HEK293 (cell line): ENCODE measurements at regions not wholly inside any gene's neighbourhood (a gene's known extent, or its start where the extent isn't known, plus 50 kb on each side); places are given as distances from the start of the nearest gene placed in this dataset.

ENCODE experiments used
- CTCF ChIA-PET: fragments of 350-600 bp; formaldehyde crosslinking; extraction: SDS; loops from one replicate; lab custom pipeline; 2021; ENCODE audit warnings: antibody characterized with exemption; lab: Yijun Ruan, JAX
- POLR2A ChIA-PET: fragments of 300-600 bp; formaldehyde crosslinking; extraction: SDS; loops from one replicate; lab custom pipeline; 2020; ENCODE audit warnings: antibody characterized with exemption, inconsistent platforms; lab: Yijun Ruan, JAX
- H3K27ac ChIP-seq: fragments of 200-500 bp; sonication (Bioruptor generic); 2 replicates; pipeline ENCODE4 v1.5.1; 2014; ENCODE audit warnings: low read depth, low read length, control low read depth, inconsistent platforms; ENCODE audit errors: extremely low read depth
- H3K36me3 ChIP-seq, 2 experiments: fragments of 200-500 bp in 1 of 2; sonication (Bioruptor generic) in 1 of 2; 1 replicate in 1 of 2; 2 replicates in 1 of 2; pipeline ENCODE4 v1.5.1; 2014 to 2017; ENCODE audit warnings: inconsistent platforms in 2 of 2, low read length in 2 of 2; ENCODE audit not compliant: control insufficient read depth in 2 of 2, insufficient read depth in 1 of 2
- H3K4me1 ChIP-seq: fragments of 200-500 bp; sonication (Bioruptor generic); 2 replicates; pipeline ENCODE4 v1.5.1; 2014; ENCODE audit warnings: mild to moderate bottlenecking, low read length, inconsistent platforms; ENCODE audit not compliant: control insufficient read depth, insufficient read depth
- H3K4me3 ChIP-seq: 2 replicates; pipeline ENCODE4 v1.5.1; 2011; ENCODE audit warnings: low read depth, mild to moderate bottlenecking, control low read depth, low read length, moderate library complexity
- H3K9me3 ChIP-seq: fragments of 200-500 bp; sonication (Bioruptor generic); 2 replicates; pipeline ENCODE4 v1.5.1; 2014; ENCODE audit warnings: low read depth, low read length, inconsistent platforms; ENCODE audit not compliant: control insufficient read depth, insufficient read depth
- BCL6B ChIP-seq: fragments of 450-650 bp; formaldehyde crosslinking; IDR thresholded peaks from 2 replicates; pipeline ENCODE4 v1.5.1; 2017; ENCODE audit warnings: missing biosample characterization, missing genetic modification characterization
- MZF1 ChIP-seq: fragments of 450-650 bp; formaldehyde crosslinking; IDR thresholded peaks from 2 replicates; pipeline ENCODE4 v1.5.1; 2017; ENCODE audit warnings: missing biosample characterization, missing genetic modification characterization, borderline replicate concordance
- PRDM10 ChIP-seq: fragments of 450-650 bp; formaldehyde crosslinking; IDR thresholded peaks from 2 replicates; pipeline ENCODE4 v1.5.1; 2016; ENCODE audit warnings: missing biosample characterization, missing genetic modification characterization
- REST ChIP-seq: fragments of 450-650 bp; formaldehyde crosslinking; IDR thresholded peaks from 2 replicates; pipeline ENCODE4 v1.5.1; 2016; ENCODE audit warnings: missing biosample characterization, missing genetic modification characterization
- ZNF140 ChIP-seq: fragments of 450-650 bp; formaldehyde crosslinking; IDR thresholded peaks from 2 replicates; pipeline ENCODE4 v1.5.1; 2016; ENCODE audit warnings: missing biosample characterization, missing genetic modification characterization
- ZNF184 ChIP-seq: fragments of 450-650 bp; IDR thresholded peaks from 2 replicates; pipeline ENCODE4 v1.5.1; 2018; ENCODE audit warnings: missing biosample characterization, mild to moderate bottlenecking, missing genetic modification characterization
- ZNF221 ChIP-seq: fragments of 450-650 bp; formaldehyde crosslinking; IDR thresholded peaks from 2 replicates; pipeline ENCODE4 v1.5.1; 2017; ENCODE audit warnings: missing biosample characterization, missing genetic modification characterization, borderline replicate concordance
- ZNF280C ChIP-seq: fragments of 450-650 bp; formaldehyde crosslinking; IDR thresholded peaks from 2 replicates; pipeline ENCODE4 v1.5.1; 2016; ENCODE audit warnings: missing biosample characterization, missing genetic modification characterization
- ZNF513 ChIP-seq: fragments of 450-650 bp; IDR thresholded peaks from 2 replicates; pipeline ENCODE4 v1.5.1; 2018; ENCODE audit warnings: missing biosample characterization, missing genetic modification characterization
- ZNF521 ChIP-seq: fragments of 450-650 bp; formaldehyde crosslinking; IDR thresholded peaks from 2 replicates; pipeline ENCODE4 v1.5.1; 2017; ENCODE audit warnings: missing biosample characterization, mild to moderate bottlenecking, missing genetic modification characterization
- ZNF549 ChIP-seq: fragments of 450-650 bp; IDR thresholded peaks from 2 replicates; pipeline ENCODE4 v1.5.1; 2018; ENCODE audit warnings: missing biosample characterization, missing genetic modification characterization, mild to moderate bottlenecking, inconsistent platforms, moderate library complexity
- ZNF585B ChIP-seq: fragments of 450-650 bp; formaldehyde crosslinking; IDR thresholded peaks from 2 replicates; pipeline ENCODE4 v1.5.1; 2016; ENCODE audit warnings: missing biosample characterization, missing genetic modification characterization
- ZNF621 ChIP-seq: fragments of 450-650 bp; formaldehyde crosslinking; IDR thresholded peaks from 2 replicates; pipeline ENCODE4 v1.5.1; 2017; ENCODE audit warnings: missing biosample characterization, missing genetic modification characterization
- ZSCAN16 ChIP-seq: fragments of 450-650 bp; formaldehyde crosslinking; IDR thresholded peaks from 2 replicates; pipeline ENCODE4 v1.5.1; 2016; ENCODE audit warnings: missing biosample characterization, missing genetic modification characterization

- TF ChIP-seq BCL6B (tag by site-specific recombination): no peak
- TF ChIP-seq ZNF521: no peak
- no peak for TF ChIP-seq ZNF140
- no peak for TF ChIP-seq MZF1
- TF ChIP-seq REST (tag by site-specific recombination): no peak
- no peak for TF ChIP-seq ZNF280C (tag by site-specific recombination)
- TF ChIP-seq ZNF513 (tag by site-specific recombination): no peak
- no peak for TF ChIP-seq ZNF549 (tag by site-specific recombination)
- TF ChIP-seq ZNF184: no peak
Measured at GRCh38 chr13:110062077-110062776, 244.7 kb downstream of the COL4A1 start (continued).

GRCh38 chr13:110061270-110061669 lies 245.7 kb downstream of the COL4A1 start:
- H3K27ac ChIP-seq: no peak overlapping the region
- TF ChIP-seq PRDM10 (tag by site-specific recombination): no peak
- TF ChIP-seq ZNF184: no peak
- TF ChIP-seq ZNF585B (tag by site-specific recombination): no peak
- no peak for TF ChIP-seq ZNF221 (tag by site-specific recombination)
- no peak for TF ChIP-seq ZSCAN16 (tag by site-specific recombination)
- no peak for TF ChIP-seq ZNF621 (tag by site-specific recombination)
- H3K9me3 ChIP-seq: no peaks in the 10 kb centered on the region
- no peaks in the 10 kb centered on the region for H3K36me3 ChIP-seq
- no peak overlapping the region for H3K4me3 ChIP-seq
- no peaks in the 10 kb centered on the region for H3K4me1 ChIP-seq
- CTCF ChIA-PET: no interaction called here
- POLR2A ChIA-PET: no interaction called here
